OCI-LY7 (cell line): ENCODE measurements at regions not wholly inside any gene's neighbourhood (a gene's known extent, or its start where the extent isn't known, plus 50 kb on each side); places are given as distances from the start of the nearest gene placed in this dataset.

Source experiments
- BruUV-seq: library from RNA; stranded (reverse); fragments of 400-500 nt; replicated peaks from 2 replicates; lab custom pipeline; 2021; lab: Mats Ljungman, UMichigan
- CTCF ChIA-PET: fragments of 300-600 bp; sonication (Branson Sonifier 250); formaldehyde crosslinking; loops from one replicate; lab custom pipeline; 2022; ENCODE audit warnings: antibody characterized with exemption; ENCODE audit not compliant: unreplicated experiment; lab: Charles Lee
- POLR2A ChIA-PET: fragments of 300-600 bp; sonication (Branson Sonifier 250); formaldehyde crosslinking; loops from one replicate; lab custom pipeline; 2022; ENCODE audit warnings: antibody characterized with exemption; lab: Charles Lee
- DNase-seq: peaks from one replicate; pipeline ENCODE4 v3.0.0-alpha.2; 2015; ENCODE audit warnings: low spot score
- H2AFZ ChIP-seq: fragments of 200-600 bp; sonication (generic), shearing (Covaris generic); 2 replicates; pipeline ENCODE4 v1.6.1; 2014; ENCODE audit warnings: mild to moderate bottlenecking, antibody characterized with exemption, low read length, moderate library complexity
- H3K27ac ChIP-seq: fragments of 200-600 bp; sonication (generic); 2 replicates; pipeline ENCODE4 v1.5.1; 2014; ENCODE audit warnings: mixed run types, low read depth, mild to moderate bottlenecking, moderate library complexity, low read length, inconsistent platforms; ENCODE audit not compliant: poor library complexity, severe bottlenecking
- H3K36me3 ChIP-seq: fragments of 200-600 bp; sonication (generic); 2 replicates; pipeline ENCODE4 v1.6.1; 2014; ENCODE audit warnings: mild to moderate bottlenecking, antibody characterized with exemption, low read length, moderate library complexity, mixed read lengths; ENCODE audit not compliant: insufficient read depth
- H3K4me1 ChIP-seq: fragments of 200-600 bp; sonication (generic); 2 replicates; pipeline ENCODE4 v1.5.1; 2014; ENCODE audit warnings: mild to moderate bottlenecking, low read length; ENCODE audit not compliant: insufficient read depth, poor library complexity, severe bottlenecking
- H3K4me2 ChIP-seq: fragments of 200-600 bp; sonication (generic); 2 replicates; pipeline ENCODE4 v1.6.1; 2014; ENCODE audit warnings: mild to moderate bottlenecking, low read length
- H3K4me3 ChIP-seq: fragments of 200-600 bp; sonication (generic); 2 replicates; pipeline ENCODE4 v1.5.1; 2014; ENCODE audit warnings: mild to moderate bottlenecking, low read depth, low read length; ENCODE audit not compliant: poor library complexity, severe bottlenecking
- H3K79me2 ChIP-seq: fragments of 200-600 bp; sonication (generic); 2 replicates; pipeline ENCODE4 v1.6.1; 2016; ENCODE audit warnings: low read depth, mild to moderate bottlenecking, low read length, moderate library complexity, mixed read lengths; ENCODE audit not compliant: insufficient read depth
- H3K9me2 ChIP-seq: fragments of 200-600 bp; sonication (generic); 2 replicates; pipeline ENCODE4 v1.6.1; 2016; ENCODE audit warnings: mild to moderate bottlenecking, low read length, mixed read lengths; ENCODE audit not compliant: insufficient read depth
- H3K9me3 ChIP-seq: fragments of 200-600 bp; sonication (generic); 2 replicates; pipeline ENCODE4 v1.6.1; 2014; ENCODE audit warnings: mild to moderate bottlenecking, mixed run types, low read length, mixed read lengths
- H4K20me1 ChIP-seq: fragments of 200-600 bp; sonication (generic); 2 replicates; pipeline ENCODE4 v1.6.1; 2014; ENCODE audit warnings: mild to moderate bottlenecking, antibody characterized with exemption, low read length, moderate library complexity, mixed read lengths; ENCODE audit not compliant: insufficient read depth
- EZH2phosphoT487 ChIP-seq: fragments of 200-600 bp; sonication (generic); IDR thresholded peaks from 2 replicates; pipeline ENCODE4 v1.6.1; 2018; ENCODE audit warnings: low read depth, borderline replicate concordance, mild to moderate bottlenecking, mixed run types, antibody characterized with exemption, low read length, moderate library complexity, mixed read lengths
- intact Hi-C: fragments of 100-400 bp; cut with micrococcal nuclease; formaldehyde crosslinking; loops from one replicate; pipeline ENCODE4 v1.10.0; 2022; ENCODE audit not compliant: unreplicated experiment
- TF ChIP-seq, protein P1 (sequence below): fragments of 200-600 bp; sonication (generic); conservative IDR thresholded peaks from 2 replicates; pipeline ENCODE4 v1.5.1; 2014; ENCODE audit warnings: mild to moderate bottlenecking, antibody characterized with exemption, low read length, moderate library complexity, mixed read lengths

DNA sequence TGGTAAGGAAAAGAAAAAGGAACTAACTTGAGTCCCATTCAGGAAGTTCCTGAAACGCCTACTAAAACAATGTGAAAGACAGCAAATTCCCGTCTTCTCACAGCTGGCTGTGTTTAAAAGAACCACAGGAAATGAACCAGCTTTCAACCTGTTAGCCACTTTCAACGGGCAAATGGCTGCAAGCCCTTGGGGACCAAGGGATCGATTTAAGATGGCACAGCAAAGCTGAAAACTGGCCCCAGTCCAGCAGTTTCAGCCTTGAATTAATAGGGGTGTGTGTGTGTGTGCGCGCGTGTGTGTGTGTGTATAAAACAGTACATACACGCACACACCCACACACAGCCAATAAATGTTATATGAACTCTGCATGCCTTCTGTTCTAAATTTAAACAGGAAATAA lies 168.7 kb upstream of the TMCO5A start:
- Histone ChIP-seq H3K9me3 (peaks cover 4% of the 10 kb centered on the region; the same call in 1 of the 2 replicates), H3K4me3 (no peak overlapping the region), H3K79me2 (no peaks in the 10 kb centered on the region), H4K20me1 (no peaks in the 10 kb centered on the region), H3K27ac (no peak overlapping the region), H3K9me2 (no peaks in the 10 kb centered on the region), H3K36me3 (no peaks in the 10 kb centered on the region), H3K4me1 (no peaks in the 10 kb centered on the region), H2AFZ (peak overlapping the region; percentile 47), H3K4me2 (no peak overlapping the region)
- no TSS peak for BruUV-seq
- TF ChIP-seq, protein P1, sequence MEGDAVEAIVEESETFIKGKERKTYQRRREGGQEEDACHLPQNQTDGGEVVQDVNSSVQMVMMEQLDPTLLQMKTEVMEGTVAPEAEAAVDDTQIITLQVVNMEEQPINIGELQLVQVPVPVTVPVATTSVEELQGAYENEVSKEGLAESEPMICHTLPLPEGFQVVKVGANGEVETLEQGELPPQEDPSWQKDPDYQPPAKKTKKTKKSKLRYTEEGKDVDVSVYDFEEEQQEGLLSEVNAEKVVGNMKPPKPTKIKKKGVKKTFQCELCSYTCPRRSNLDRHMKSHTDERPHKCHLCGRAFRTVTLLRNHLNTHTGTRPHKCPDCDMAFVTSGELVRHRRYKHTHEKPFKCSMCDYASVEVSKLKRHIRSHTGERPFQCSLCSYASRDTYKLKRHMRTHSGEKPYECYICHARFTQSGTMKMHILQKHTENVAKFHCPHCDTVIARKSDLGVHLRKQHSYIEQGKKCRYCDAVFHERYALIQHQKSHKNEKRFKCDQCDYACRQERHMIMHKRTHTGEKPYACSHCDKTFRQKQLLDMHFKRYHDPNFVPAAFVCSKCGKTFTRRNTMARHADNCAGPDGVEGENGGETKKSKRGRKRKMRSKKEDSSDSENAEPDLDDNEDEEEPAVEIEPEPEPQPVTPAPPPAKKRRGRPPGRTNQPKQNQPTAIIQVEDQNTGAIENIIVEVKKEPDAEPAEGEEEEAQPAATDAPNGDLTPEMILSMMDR = no peak
- no peak for TF ChIP-seq EZH2phosphoT487
- intact Hi-C loops = no loop called here
- CTCF ChIA-PET = no interaction called here
- peak; percentile 10 for DNase-seq
- POLR2A ChIA-PET = interaction anchor here (0.7 to 1.4 kb wide), 2 partner anchors 15 to 76 kb away, joined by 3 to 4 read pairs; no protein-coding TSS in a partner anchor

DNA sequence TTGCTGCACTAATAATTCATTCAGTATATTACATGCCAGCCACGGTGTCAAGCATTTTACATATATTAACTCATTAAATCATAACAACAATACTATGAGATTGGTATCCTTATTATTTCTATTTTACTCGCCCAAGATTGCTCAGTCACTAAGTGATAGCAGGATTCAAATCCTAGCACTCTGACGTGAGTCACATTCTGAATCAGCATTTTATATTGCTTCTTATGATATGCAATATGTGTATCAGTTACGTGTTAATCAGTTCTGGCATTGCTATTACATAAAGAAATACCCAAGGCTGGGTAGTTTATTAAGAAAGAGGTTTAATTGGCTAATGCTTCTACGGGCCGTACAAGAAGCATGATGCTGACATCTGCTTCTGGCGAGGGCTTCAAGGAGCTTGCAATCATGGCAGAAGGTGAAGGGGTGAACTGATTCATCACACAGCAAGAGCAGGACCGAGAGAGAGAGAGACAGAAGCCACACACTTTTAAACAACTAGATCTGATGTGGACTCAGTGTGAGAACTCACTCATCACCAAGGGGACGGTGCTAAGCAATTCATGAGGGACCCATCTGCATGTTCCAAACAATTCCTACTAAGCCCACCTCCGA lies 166.5 kb upstream of the TMCO5A start:
- Histone ChIP-seq H2AFZ (no peak overlapping the region), H3K4me3 (no peak overlapping the region), H3K27ac (no peak overlapping the region), H3K79me2 (no peaks in the 10 kb centered on the region), H3K4me1 (no peaks in the 10 kb centered on the region), H4K20me1 (no peaks in the 10 kb centered on the region), H3K9me2 (no peaks in the 10 kb centered on the region), H3K4me2 (no peak overlapping the region), H3K36me3 (no peaks in the 10 kb centered on the region), H3K9me3 (peaks cover 4% of the 10 kb centered on the region; the same call in 1 of the 2 replicates)
- intact Hi-C loops = no loop called here
- BruUV-seq = no TSS peak
- no peak for DNase-seq
- TF ChIP-seq EZH2phosphoT487 = no peak
- TF ChIP-seq, protein P1 = no peak
- CTCF ChIA-PET = no interaction called here
- POLR2A ChIA-PET = interaction anchor here (0.7 to 1.1 kb wide), 2 partner anchors 27 to 304 kb away, joined by 3 read pairs; no protein-coding TSS in a partner anchor

DNA sequence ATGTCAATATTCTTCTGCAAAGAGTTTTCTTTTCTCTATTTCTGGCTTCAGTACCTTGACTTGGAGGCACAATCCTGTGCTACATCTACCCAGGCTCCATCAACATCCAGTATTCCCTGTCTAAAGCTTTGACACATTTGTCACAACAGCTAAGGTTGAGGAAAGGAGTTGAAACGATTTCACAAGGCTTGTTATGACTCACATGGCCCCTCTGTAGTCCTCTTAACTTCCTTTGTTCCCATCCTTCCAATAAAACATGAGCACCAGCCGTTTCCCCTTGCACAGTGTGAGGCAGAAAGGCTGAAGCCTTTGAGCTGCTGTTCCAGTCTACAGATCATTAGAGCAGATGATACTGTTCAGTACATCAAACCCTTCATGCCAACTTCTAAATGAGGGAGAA lies 163.0 kb upstream of the TMCO5A start:
- Histone ChIP-seq H3K27ac (no peak overlapping the region), H3K9me2 (no peaks in the 10 kb centered on the region), H2AFZ (no peak overlapping the region), H3K9me3 (no peaks in the 10 kb centered on the region), H3K4me3 (no peak overlapping the region), H3K36me3 (no peaks in the 10 kb centered on the region), H3K4me1 (no peaks in the 10 kb centered on the region), H3K79me2 (no peaks in the 10 kb centered on the region), H4K20me1 (no peaks in the 10 kb centered on the region), H3K4me2 (no peak overlapping the region)
- intact Hi-C loops = no loop called here
- POLR2A ChIA-PET = interaction anchor here (2.0 kb wide), 1 partner anchor 10 kb away, joined by 4 read pairs; no protein-coding TSS in a partner anchor
- no TSS peak for BruUV-seq
- DNase-seq = no peak
- CTCF ChIA-PET = no interaction called here
- TF ChIP-seq EZH2phosphoT487 = no peak
- TF ChIP-seq, protein P1 = no peak
